Activated CD4-positive, alpha-beta T cell treated with anti-CD3 and anti-CD28 coated beads for 36 hours (primary cell): ENCODE measurements at regions not wholly inside any gene's neighbourhood (a gene's known extent, or its start where the extent isn't known, plus 50 kb on each side); places are given as distances from the start of the nearest gene placed in this dataset.

Experiments
- ATAC-seq: fragments of 200-7000 bp; cut with Tn5 transposase; one replicate; pipeline ENCODE4 v1.10.0; 2021; ENCODE audit warnings: mild to moderate bottlenecking, moderate library complexity
- CTCF ChIA-PET: fragments of 350-600 bp; sonication (Branson Sonifier 250); formaldehyde crosslinking; loops from one replicate; lab custom pipeline; 2021; ENCODE audit warnings: antibody characterized with exemption; lab: Charles Lee
- POLR2A ChIA-PET: fragments of 350-600 bp; sonication (Branson Sonifier 250); formaldehyde crosslinking; loops from one replicate; lab custom pipeline; 2021; ENCODE audit warnings: antibody characterized with exemption, inconsistent platforms; lab: Charles Lee
- DNase-seq: peaks from one replicate; pipeline ENCODE4 v3.0.0-alpha.2; 2020
- H3K27ac Mint-ChIP-seq: one replicate; pipeline ENCODE4 v1.8.0; 2021; ENCODE audit warnings: mixed read lengths
- H3K27me3 Mint-ChIP-seq: one replicate; pipeline ENCODE4 v1.8.0; 2021; ENCODE audit warnings: mixed read lengths
- H3K36me3 Mint-ChIP-seq: one replicate; pipeline ENCODE4 v1.8.0; 2021; ENCODE audit warnings: low read depth, mixed read lengths
- H3K4me1 Mint-ChIP-seq: one replicate; pipeline ENCODE4 v1.8.0; 2021; ENCODE audit warnings: mixed read lengths
- H3K4me3 Mint-ChIP-seq: one replicate; pipeline ENCODE4 v1.8.0; 2021; ENCODE audit warnings: mild to moderate bottlenecking, moderate library complexity, mixed read lengths
- H3K9me3 Mint-ChIP-seq: one replicate; pipeline ENCODE4 v1.8.0; 2021; ENCODE audit warnings: low read depth, mixed read lengths
- intact Hi-C, 2 experiments: fragments of 100-400 bp; cut with DNase I in 1 of 2; cut with micrococcal nuclease in 1 of 2; formaldehyde crosslinking; loops; one replicate each; pipeline versions ENCODE4 v1.14.2 to v1.15.1; 2022 to 2024; cut with DNase I, micrococcal nuclease

DNA sequence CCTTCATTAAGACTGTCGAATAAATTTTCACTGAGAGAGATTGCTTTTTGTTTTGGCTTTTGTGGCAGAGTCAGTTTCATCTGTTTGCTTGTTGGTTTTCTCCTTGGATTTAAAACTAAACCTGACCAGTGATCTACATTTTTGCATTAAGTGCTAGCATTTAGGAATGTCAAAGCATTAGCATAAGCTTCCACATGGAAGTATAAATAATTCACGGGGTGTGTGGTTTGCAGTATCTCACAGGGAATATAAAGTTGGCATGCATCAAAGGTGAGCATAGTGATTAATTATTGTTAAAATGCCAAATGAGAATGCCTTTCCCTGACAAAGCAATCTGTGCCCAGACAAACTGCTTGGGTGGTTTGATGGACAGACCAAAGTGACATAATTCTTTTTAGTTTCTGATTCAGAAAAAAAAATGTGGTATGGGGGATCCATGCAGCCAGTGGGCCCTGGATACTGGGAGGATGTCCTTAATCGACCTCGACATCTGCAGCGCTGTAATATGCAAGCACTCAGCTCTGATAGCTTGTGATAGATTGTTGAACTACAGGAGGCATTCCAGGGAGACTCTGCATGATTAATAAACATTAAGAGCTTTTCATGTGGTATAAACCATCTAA is 339.3 kb upstream of the POM121L12 start:
- Mint-ChIP-seq H3K27ac (no peak overlapping the region), H3K9me3 (peaks cover 12% of the 10 kb centered on the region), H3K27me3 (no peaks in the 10 kb centered on the region), H3K4me1 (no peaks in the 10 kb centered on the region), H3K36me3 (no peaks in the 10 kb centered on the region), H3K4me3 (no peak overlapping the region)
- ChIA-PET CTCF (no interaction called here), POLR2A (no interaction called here)
- intact Hi-C loops = no loop called here
- DNase-seq (no peak), ATAC-seq (no peak)

GRCh38 chr7:52691257-52691656 is 344.2 kb upstream of the POM121L12 start:
- no peak overlapping the region for H3K4me3 Mint-ChIP-seq
- no peak overlapping the region for H3K27ac Mint-ChIP-seq
- intact Hi-C loops = no loop called here
- no peaks in the 10 kb centered on the region for H3K36me3 Mint-ChIP-seq
- CTCF ChIA-PET = no interaction called here
- H3K9me3 Mint-ChIP-seq = peaks cover 17% of the 10 kb centered on the region
- H3K4me1 Mint-ChIP-seq = no peaks in the 10 kb centered on the region
- POLR2A ChIA-PET = no interaction called here
- no peaks in the 10 kb centered on the region for H3K27me3 Mint-ChIP-seq
- DNase-seq (no peak), ATAC-seq (no peak)

- ATAC-seq = no peak
- intact Hi-C loops = no loop called here
- Mint-ChIP-seq H3K9me3 (peaks cover 17% of the 10 kb centered on the region), H3K36me3 (no peaks in the 10 kb centered on the region), H3K4me3 (no peak overlapping the region), H3K4me1 (no peaks in the 10 kb centered on the region), H3K27me3 (no peaks in the 10 kb centered on the region), H3K27ac (no peak overlapping the region)
- DNase-seq = no peak
- CTCF ChIA-PET = no interaction called here
- POLR2A ChIA-PET = no interaction called here
These were observed 345.5 kb upstream of the POM121L12 start for GRCh38 chr7:52689912-52690311.

DNA sequence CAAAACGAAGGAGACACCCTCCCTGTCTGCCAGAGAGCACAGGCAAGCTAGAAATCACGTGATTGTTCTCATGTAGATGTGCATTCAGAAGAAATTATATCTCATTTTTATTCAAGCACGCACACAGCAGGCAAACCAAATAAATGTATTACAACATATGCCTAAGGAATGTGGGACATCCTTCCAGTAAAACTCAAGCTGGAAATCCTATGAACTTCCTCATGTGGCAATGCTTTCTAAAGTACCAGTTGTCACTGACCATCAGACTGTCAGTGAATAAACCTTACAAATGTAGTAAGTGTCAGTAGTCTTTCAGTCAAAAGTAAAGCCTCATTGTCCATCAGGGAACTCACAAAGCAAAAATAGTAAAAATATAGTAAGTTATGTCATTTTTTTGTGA is 350.1 kb upstream of the POM121L12 start:
- no peaks in the 10 kb centered on the region for H3K4me1 Mint-ChIP-seq
- no peaks in the 10 kb centered on the region for H3K36me3 Mint-ChIP-seq
- no peak overlapping the region for H3K4me3 Mint-ChIP-seq
- DNase-seq (no peak), ATAC-seq (no peak)
- ChIA-PET POLR2A (no interaction called here), CTCF (no interaction called here)
- intact Hi-C loops = no loop called here
- peaks cover 13% of the 10 kb centered on the region for H3K9me3 Mint-ChIP-seq
- no peak overlapping the region for H3K27ac Mint-ChIP-seq
- no peaks in the 10 kb centered on the region for H3K27me3 Mint-ChIP-seq

- no peaks in the 10 kb centered on the region for H3K27me3 Mint-ChIP-seq
- no peak overlapping the region for H3K4me3 Mint-ChIP-seq
- POLR2A ChIA-PET = no interaction called here
- ATAC-seq = no peak
- intact Hi-C loops = no loop called here
- H3K27ac Mint-ChIP-seq = no peak overlapping the region
- H3K36me3 Mint-ChIP-seq = no peaks in the 10 kb centered on the region
- DNase-seq = no peak
- CTCF ChIA-PET = no interaction called here
- no peaks in the 10 kb centered on the region for H3K4me1 Mint-ChIP-seq
- peaks cover 12% of the 10 kb centered on the region for H3K9me3 Mint-ChIP-seq
These were observed 351.0 kb upstream of the POM121L12 start for GRCh38 chr7:52684388-52684787.

- DNase-seq = no peak
- no peak overlapping the region for H3K4me3 Mint-ChIP-seq
- CTCF ChIA-PET = no interaction called here
- no peak overlapping the region for H3K27ac Mint-ChIP-seq
- H3K36me3 Mint-ChIP-seq = no peaks in the 10 kb centered on the region
- no peaks in the 10 kb centered on the region for H3K27me3 Mint-ChIP-seq
- peaks cover 10% of the 10 kb centered on the region for H3K9me3 Mint-ChIP-seq
- no peak for ATAC-seq
- POLR2A ChIA-PET = no interaction called here
- H3K4me1 Mint-ChIP-seq = no peaks in the 10 kb centered on the region
- intact Hi-C loops = no loop called here
These were observed 352.4 kb upstream of the POM121L12 start for GRCh38 chr7:52682993-52683392.

DNA sequence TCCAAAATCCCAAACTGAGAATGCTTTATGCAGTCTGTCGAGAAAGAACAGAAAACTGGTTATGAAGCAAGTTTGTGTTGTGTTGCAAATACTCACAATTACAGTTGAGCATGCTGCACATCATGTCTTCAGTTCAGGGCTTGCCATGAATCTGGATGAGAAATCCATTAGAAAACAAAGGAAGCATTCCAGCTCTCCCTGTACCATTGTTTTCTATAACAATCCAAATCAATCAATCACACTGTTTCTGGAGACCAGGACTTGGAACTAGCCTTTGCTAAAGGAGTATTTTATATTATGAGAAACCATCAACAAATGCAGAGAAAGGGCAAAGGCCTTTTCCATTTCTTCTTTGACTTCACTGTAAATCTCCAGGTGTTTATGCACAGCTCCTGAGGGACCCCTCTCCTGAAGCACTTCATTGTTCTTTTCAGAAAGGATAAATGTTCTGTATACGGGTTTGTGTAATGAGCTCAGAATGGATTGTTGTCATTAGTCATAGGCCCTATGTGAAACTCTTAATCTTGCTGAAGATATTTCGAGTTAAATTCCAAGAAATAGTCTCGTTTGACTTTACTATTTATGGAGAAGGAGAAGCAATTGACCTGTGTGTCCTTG is 364.7 kb upstream of the POM121L12 start:
- Mint-ChIP-seq H3K4me3 (no peak overlapping the region), H3K9me3 (no peaks in the 10 kb centered on the region), H3K27me3 (no peaks in the 10 kb centered on the region), H3K4me1 (no peaks in the 10 kb centered on the region), H3K36me3 (no peaks in the 10 kb centered on the region), H3K27ac (no peak overlapping the region)
- POLR2A ChIA-PET = no interaction called here
- ATAC-seq (no peak), DNase-seq (no peak)
- intact Hi-C loops = no loop called here
- CTCF ChIA-PET = no interaction called here

DNA sequence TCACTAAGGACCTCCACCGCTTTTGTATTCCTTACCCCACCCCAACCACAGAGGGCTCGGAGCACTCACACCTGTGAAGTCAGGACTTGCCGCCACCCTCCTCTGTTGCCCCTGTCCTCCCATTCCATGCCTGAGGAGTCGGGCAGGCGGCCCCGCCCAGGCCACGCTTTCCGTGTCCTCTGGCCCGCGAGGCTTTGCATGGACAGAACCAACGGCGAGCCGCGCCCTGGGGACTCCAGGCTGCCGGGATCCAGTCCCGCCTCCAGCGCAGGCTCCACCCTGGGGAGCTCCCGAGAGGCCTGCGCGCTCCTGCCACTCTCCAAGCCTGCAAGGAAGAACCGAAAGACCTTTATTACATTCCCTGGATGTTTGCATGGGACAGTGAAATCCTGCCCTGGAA is 366.4 kb upstream of the POM121L12 start:
- intact Hi-C loops = no loop called here
- Mint-ChIP-seq H3K27me3 (no peaks in the 10 kb centered on the region), H3K27ac (no peak overlapping the region), H3K4me1 (no peaks in the 10 kb centered on the region), H3K4me3 (no peak overlapping the region), H3K9me3 (peaks cover 3% of the 10 kb centered on the region), H3K36me3 (no peaks in the 10 kb centered on the region)
- CTCF ChIA-PET = no interaction called here
- POLR2A ChIA-PET = no interaction called here
- DNase-seq = no peak
- ATAC-seq = no peak

GRCh38 chr7:52668435-52668834 is 367.0 kb upstream of the POM121L12 start:
- H3K27ac Mint-ChIP-seq = no peak overlapping the region
- H3K27me3 Mint-ChIP-seq = no peaks in the 10 kb centered on the region
- CTCF ChIA-PET = no interaction called here
- DNase-seq (no peak), ATAC-seq (no peak)
- no peaks in the 10 kb centered on the region for H3K4me1 Mint-ChIP-seq
- H3K36me3 Mint-ChIP-seq = no peaks in the 10 kb centered on the region
- intact Hi-C loops = no loop called here
- H3K9me3 Mint-ChIP-seq = peaks cover 3% of the 10 kb centered on the region
- H3K4me3 Mint-ChIP-seq = no peak overlapping the region
- POLR2A ChIA-PET = no interaction called here

GRCh38 chr7:52659178-52659577 is 376.3 kb upstream of the POM121L12 start:
- H3K4me1 Mint-ChIP-seq = no peaks in the 10 kb centered on the region
- POLR2A ChIA-PET = no interaction called here
- no peak overlapping the region for H3K27ac Mint-ChIP-seq
- H3K27me3 Mint-ChIP-seq = no peaks in the 10 kb centered on the region
- H3K9me3 Mint-ChIP-seq = peaks cover 13% of the 10 kb centered on the region
- no peak for DNase-seq
- ATAC-seq = no peak
- CTCF ChIA-PET = no interaction called here
- intact Hi-C loops = no loop called here
- no peak overlapping the region for H3K4me3 Mint-ChIP-seq
- no peaks in the 10 kb centered on the region for H3K36me3 Mint-ChIP-seq

- H3K36me3 Mint-ChIP-seq = no peaks in the 10 kb centered on the region
- POLR2A ChIA-PET = no interaction called here
- CTCF ChIA-PET = no interaction called here
- no peaks in the 10 kb centered on the region for H3K4me1 Mint-ChIP-seq
- H3K4me3 Mint-ChIP-seq = no peak overlapping the region
- no peaks in the 10 kb centered on the region for H3K27me3 Mint-ChIP-seq
- ATAC-seq (no peak), DNase-seq (no peak)
- H3K9me3 Mint-ChIP-seq = peaks cover 13% of the 10 kb centered on the region
- intact Hi-C loops = no loop called here
- H3K27ac Mint-ChIP-seq = no peak overlapping the region
These were observed 379.3 kb upstream of the POM121L12 start for GRCh38 chr7:52656098-52656497.

DNA sequence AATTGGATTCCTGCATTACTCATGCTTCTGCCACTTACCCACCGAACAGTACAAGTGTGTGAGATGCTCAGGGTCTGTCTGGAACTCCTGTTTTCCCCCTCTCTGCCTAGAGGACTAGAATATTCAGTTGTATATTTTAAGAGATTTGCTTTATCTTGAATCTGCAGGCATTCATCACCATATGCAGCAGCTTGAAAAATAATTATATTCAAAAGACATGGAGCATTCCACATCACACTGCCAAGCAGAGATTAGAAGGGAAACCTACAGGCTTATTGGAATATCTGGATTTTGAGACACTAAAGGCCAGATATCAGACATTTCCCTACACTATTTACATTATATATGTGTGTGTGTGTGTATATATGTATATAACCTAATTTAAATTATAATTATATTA is 382.8 kb upstream of the POM121L12 start:
- no peak overlapping the region for H3K27ac Mint-ChIP-seq
- H3K4me3 Mint-ChIP-seq = no peak overlapping the region
- H3K27me3 Mint-ChIP-seq = no peaks in the 10 kb centered on the region
- no peaks in the 10 kb centered on the region for H3K4me1 Mint-ChIP-seq
- POLR2A ChIA-PET = no interaction called here
- peaks cover 7% of the 10 kb centered on the region for H3K9me3 Mint-ChIP-seq
- CTCF ChIA-PET = no interaction called here
- DNase-seq = no peak
- H3K36me3 Mint-ChIP-seq = no peaks in the 10 kb centered on the region
- intact Hi-C loops = no loop called here
- ATAC-seq = no peak
